GF-D8 (cell line): ENCODE measurements at regions not wholly inside any gene's neighbourhood (a gene's known extent, or its start where the extent isn't known, plus 50 kb on each side); places are given as distances from the start of the nearest gene placed in this dataset.
"Not testable (repeated sequence)": the region's sequence is repeated elsewhere in the genome, so short reads cannot be mapped to it uniquely, and the experiment has no call there.

Source experiments
- DNase-seq: peaks from one replicate; lab custom pipeline; 2025; lab: John Stamatoyannopoulos, UW

DNA sequence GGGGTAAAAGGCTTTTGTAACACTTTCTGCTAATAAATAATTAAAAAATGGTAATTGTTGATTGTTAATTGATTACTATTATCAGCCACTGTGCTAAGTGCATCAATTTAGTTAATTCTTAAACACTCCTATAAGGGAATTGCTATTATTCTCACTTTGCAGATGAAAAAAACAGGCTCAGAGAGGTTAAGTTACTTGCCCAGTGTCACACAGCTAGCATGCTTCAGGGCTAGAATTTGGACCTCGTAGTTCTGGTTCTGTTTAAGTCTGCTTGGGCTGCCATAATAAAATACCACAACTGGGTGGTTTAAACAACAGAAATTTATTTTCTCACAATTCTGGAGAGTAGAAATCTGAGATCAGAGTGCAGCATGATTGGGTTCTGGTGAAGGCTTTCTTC, 164.8 kb upstream of the TBX18 start:
- no peak for DNase-seq

- no peak for DNase-seq
Measured at GRCh38 chr6:84927551-84927950, 163.2 kb upstream of the TBX18 start.

GRCh38 chr6:84926189-84927155, 162.1 kb upstream of the TBX18 start:
- DNase-seq, result no peak

DNA sequence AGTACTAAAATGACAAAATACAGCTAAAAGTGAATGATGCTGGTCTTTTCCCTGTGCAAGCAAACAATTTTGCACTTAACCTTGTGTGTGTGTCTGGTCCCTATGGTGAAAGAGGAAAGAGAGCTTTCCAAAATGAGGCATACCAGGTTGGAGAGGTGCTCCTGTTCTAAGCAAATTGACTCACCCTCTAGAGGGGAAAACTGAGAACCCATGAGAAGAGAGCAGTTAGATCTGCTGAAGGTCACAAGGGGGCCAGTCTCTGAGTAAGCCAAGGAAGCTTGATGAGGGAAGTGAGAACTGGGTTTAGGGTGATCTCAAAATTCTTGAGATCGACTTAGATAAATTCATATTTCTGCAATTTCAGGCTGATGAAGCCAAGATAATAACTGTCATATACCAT, 157.5 kb upstream of the TBX18 start:
- no peak for DNase-seq

- DNase-seq, result no peak
Measured at GRCh38 chr6:84920021-84920420, 155.6 kb upstream of the TBX18 start.

DNA sequence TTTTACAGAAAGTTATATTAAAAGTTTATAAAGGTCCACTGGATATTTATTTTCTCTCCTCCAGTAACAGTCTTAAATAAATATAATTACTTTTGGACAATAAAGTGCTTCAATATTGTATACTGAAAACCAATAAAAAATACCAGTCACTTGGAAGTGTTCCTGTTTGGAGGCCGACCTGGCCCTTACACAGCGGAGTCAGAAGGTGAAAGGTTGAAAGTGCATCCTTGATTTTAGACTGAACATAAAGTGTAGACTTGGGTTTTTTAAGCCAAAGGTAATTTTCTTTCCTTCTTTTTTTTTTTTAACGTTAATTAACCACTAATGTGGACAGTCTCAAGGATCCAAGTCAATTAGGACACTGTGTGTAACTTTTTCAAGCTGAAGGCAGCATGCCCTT, 152.3 kb upstream of the TBX18 start:
- DNase-seq, result no peak

DNA sequence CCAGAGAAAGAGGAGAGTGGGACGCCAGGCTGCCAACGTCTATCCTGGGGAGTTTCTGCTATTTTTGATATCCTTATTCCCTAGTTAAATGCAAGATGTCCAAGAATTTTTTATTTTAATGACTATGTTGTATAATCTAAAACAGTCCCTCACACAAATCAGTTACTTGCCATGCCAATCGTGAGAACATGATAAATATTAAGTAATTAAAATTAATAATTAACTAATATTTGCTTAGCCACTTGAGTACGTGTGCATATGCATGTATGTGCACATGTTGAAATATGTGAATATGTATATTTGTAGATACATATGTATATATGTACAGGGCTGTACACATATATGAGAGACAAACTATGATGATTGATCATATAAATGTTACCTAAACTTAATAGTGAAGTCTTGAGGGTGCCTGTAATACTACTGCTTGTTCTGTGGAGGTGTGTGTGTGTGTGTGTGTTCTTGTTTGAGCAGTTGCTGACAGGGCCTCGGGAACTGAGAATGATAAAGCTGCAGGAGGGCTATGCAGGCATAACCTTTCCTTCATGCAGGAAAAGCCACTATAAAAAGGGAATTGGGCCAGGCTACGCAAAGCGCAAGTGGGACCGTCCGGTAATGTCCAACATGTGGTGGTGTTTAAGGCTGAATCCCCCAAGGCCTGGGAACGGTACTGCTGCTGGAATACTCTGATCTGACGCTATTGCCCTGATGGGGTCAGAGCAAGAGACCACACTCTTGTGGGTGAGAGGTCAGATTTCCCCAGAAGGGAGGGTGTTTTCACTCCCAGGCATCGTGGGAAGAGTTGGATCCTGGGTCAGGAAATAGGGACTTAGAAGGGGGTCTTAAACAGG, 148.3 kb upstream of the TBX18 start:
- DNase-seq, result no peak

GRCh38 chr6:84910906-84911607, 146.7 kb upstream of the TBX18 start:
- no peak for DNase-seq

- no peak for DNase-seq
Measured at GRCh38 chr6:84908304-84908904, 144.0 kb upstream of the TBX18 start.

DNA sequence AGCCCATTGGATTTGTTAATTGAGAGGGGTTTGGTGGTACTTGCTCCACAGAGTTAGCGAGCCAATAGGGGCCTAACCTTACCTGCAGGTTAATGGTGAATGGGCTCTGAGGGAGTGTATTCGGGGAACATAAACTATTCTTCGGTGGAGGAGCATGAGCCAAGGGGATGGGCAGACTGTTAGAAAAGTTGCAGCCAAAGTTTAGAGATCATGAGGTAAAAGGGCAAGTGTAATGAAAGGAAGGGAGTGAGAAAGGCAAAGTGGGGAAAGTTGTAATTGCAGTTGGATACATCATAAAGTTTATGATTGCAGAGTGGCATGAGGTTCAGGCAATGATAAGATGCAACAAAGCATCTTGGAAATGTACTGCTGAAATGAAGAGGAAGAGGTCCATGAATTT, 142.1 kb upstream of the TBX18 start:
- DNase-seq, result no peak

GRCh38 chr6:84905823-84906222, 141.4 kb upstream of the TBX18 start:
- DNase-seq, result no peak

GRCh38 chr6:84902354-84902928, 138.0 kb upstream of the TBX18 start:
- DNase-seq, result no peak

DNA sequence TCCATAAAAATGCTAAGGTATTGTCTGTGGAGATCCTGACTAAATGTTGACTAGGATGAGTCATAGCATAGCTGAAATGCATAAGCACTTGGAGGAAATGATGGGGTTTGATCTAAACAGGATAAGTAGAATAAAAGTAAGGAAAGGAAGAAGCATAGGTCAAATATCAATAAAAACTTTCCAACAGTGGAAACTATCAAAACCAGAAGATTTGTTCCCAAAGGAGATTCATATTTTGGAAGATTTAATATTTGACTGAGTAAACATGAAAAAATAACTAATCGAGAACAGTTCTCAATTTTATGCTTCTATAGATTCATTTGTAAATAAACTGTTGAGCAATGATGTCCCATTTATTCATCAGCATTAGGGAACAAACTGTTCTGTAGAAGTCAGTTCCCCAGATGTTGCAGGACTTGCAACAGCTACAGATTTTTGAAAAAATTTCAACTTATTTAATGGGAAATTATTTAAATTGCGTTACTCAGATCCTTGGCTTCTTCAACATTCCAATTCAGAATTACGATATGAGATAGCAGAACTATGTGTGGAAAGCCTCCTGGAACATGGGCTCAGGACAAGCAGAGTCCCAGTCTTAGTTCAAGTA, 133.7 kb upstream of the TBX18 start:
- DNase-seq, result no peak

DNA sequence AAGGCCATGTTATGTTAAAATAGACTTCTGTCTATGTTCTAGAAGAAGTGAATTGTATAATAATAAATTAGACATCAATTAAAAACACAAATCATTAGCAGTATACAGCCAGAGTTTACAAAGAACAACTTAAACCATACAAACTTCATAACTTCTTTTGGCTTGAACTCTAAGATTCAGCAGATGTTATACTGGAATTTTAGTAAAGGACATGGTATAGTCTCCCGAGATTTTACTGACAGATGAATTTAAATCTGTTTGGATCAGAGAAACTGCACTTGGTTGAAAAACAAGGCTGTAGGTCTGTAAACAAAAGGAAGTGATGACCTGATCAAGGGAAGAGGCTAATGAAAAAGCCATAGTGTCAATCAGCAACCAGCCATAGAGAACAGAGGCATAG, 132.6 kb upstream of the TBX18 start:
- no peak for DNase-seq

DNA sequence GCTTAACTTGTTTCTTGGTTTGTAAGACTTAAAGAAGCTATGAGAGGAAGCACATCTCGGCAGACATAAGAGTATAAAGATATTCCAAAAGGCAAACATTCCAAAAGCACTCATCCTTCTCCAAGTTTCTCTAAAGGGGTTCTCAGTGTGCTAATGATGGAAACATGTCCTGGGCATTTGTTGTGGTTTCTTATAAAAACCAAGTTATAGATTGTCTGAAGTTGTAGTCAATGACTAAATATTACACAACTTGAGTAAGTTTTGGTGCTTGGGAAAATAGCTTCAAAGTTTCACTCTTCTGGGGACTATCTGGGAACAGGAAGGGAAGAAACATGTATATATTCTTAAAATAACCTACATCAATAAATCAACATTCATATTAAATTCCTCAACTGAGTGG, 128.3 kb upstream of the TBX18 start:
- DNase-seq, result no peak

DNA sequence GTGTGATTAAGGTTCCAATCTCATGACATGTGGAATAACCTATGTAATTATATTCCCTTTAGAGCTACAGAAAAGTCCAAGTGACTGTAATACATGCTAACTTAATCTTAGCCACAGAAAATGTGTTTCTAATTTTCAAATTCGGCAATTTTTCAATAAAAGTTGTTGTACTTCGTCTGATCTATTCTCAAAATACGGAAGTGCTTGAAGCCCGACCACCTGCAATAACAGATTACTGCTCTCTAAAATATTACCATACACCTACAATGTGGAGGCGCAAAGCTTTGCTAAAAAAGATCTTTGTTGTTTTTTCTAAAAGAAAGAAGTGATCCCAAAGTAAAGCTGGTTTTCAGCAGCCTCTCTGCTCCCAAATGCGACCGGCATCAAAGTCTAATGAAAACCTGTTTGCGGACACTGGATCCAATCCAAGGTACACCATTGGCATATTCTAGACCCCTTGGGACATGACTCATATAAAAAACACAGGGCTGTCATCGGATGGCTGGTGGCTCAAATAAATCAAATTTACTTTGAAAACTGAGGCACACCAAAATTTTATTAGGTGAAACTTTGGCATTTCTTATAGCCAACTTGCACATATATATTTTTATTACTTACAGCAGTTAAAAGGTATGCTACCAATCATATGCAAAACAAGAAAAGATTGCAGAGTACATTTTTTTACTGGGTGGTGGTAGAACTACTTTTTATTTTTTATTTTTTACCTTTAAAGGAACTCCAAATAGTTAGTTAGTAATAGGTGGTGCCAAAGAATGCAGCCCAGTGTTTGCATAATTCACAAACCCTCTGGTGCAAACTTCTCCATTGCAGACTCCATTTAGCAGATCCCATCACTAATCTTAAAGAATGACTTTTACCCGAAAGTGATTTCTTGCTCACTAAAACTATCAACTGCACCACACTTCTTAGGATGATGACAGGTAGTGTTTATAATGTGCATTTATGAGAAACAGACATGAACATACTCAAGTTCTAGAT, 118.7 kb upstream of the TBX18 start:
- DNase-seq, result no peak

GRCh38 chr6:84879385-84879784, 115.0 kb upstream of the TBX18 start:
- DNase-seq, result not testable (repeated sequence)

DNA sequence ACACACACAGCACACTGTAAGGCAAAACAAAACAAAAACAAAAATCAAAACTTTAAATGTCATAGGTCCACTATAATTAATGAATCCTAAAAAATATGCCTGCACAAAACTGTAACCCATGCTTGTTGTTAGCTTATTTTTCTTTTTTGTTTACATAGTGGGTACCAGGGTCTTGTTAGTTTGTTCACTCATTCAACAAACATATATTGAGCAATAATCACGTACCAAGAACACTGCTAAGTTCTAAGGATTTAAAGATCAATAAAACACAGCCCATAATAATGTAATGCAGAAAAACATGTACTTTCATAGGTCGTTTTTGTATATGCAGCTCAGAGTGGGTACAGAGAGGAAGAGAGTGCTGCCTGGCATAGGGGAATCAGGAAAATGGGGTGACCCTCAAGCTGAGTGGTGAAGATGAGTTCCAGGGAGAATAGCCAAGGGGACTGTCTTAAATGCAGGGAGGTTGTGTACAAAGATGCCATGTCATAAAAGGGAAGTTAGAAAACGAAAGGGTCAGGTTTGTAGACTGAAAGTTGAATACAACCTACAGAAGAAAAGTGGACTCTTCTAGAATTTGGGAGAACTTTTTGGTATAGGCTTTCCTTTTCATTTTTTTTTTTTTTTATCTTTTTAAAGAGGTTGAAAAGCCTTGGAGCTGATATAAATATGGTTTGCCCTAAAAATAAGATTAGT, 113.3 kb upstream of the TBX18 start:
- DNase-seq, result no peak
